Fibroblast of lung (primary cell): ENCODE measurements at regions not wholly inside any gene's neighbourhood (a gene's known extent, or its start where the extent isn't known, plus 50 kb on each side); places are given as distances from the start of the nearest gene placed in this dataset.

Experiments used
- DNase-seq, 2 donors: peaks; one replicate each; pipeline versions ENCODE4 v3.0.0 to v3.0.0-alpha.2; 2010; ENCODE audit warnings: low read depth in 2 of 2
- H2AFZ ChIP-seq: 2 replicates; pipeline ENCODE4 v1.5.1; 2012; ENCODE audit warnings: low read length, control low read depth, inconsistent platforms
- H3K27ac ChIP-seq: 2 replicates; pipeline ENCODE4 v1.5.1; 2011; ENCODE audit warnings: low read length, control low read depth; ENCODE audit not compliant: insufficient read depth
- H3K27me3 ChIP-seq: 2 replicates; pipeline ENCODE4 v1.5.1; 2011; ENCODE audit warnings: mild to moderate bottlenecking, low read length; ENCODE audit not compliant: control insufficient read depth, insufficient read depth
- H3K36me3 ChIP-seq: 2 replicates; pipeline ENCODE4 v1.5.1; 2011; ENCODE audit warnings: low read length; ENCODE audit not compliant: control insufficient read depth, insufficient read depth
- H3K4me1 ChIP-seq: 2 replicates; pipeline ENCODE4 v1.5.1; 2011; ENCODE audit warnings: low read length; ENCODE audit not compliant: control insufficient read depth, insufficient read depth; ENCODE audit errors: extremely low read depth
- H3K4me2 ChIP-seq: 2 replicates; pipeline ENCODE4 v1.5.1; 2011; ENCODE audit warnings: low read length, control low read depth; ENCODE audit not compliant: insufficient read depth; ENCODE audit errors: extremely low read depth
- H3K4me3 ChIP-seq, 4 experiments: fragments of 200-600 bp in 1 of 4; sonication (generic) in 1 of 4; replicated peaks in 1 of 4; 2 replicates each; pipeline ENCODE4 v1.5.1; 2011 to 2016; ENCODE audit warnings: low read length in 4 of 4, low read depth in 3 of 4, mild to moderate bottlenecking in 3 of 4, control low read depth in 2 of 4, inconsistent platforms in 1 of 4, mixed read lengths in 1 of 4; ENCODE audit not compliant: insufficient read depth in 1 of 4; ENCODE audit errors: control extremely low read depth in 1 of 4
- H3K79me2 ChIP-seq: 2 replicates; pipeline ENCODE4 v1.5.1; 2012; ENCODE audit warnings: mild to moderate bottlenecking, low read length, inconsistent platforms; ENCODE audit not compliant: control insufficient read depth, insufficient read depth
- H3K9ac ChIP-seq: 2 replicates; pipeline ENCODE4 v1.5.1; 2011; ENCODE audit warnings: mild to moderate bottlenecking, low read length, control low read depth; ENCODE audit not compliant: insufficient read depth
- H3K9me3 ChIP-seq: 2 replicates; pipeline ENCODE4 v1.5.1; 2012; ENCODE audit warnings: low read depth, low read length; ENCODE audit not compliant: control insufficient read depth, insufficient read depth
- H4K20me1 ChIP-seq: 2 replicates; pipeline ENCODE4 v1.5.1; 2011; ENCODE audit warnings: low read length; ENCODE audit not compliant: control insufficient read depth, insufficient read depth; ENCODE audit errors: extremely low read depth
- CTCF ChIP-seq, 2 donors: IDR thresholded peaks in 1 of 2; conservative IDR thresholded peaks in 1 of 2; 1 replicate in 1 of 2; 2 replicates in 1 of 2; pipeline ENCODE4 v1.5.1; 2011 to 2012; ENCODE audit warnings: low read length in 2 of 2, control low read depth in 1 of 2, inconsistent platforms in 1 of 2, low read depth in 1 of 2, mild to moderate bottlenecking in 1 of 2
- EZH2 ChIP-seq: IDR thresholded peaks from 2 replicates; pipeline ENCODE4 v1.5.1; 2012; ENCODE audit warnings: low read length, control low read depth, mild to moderate bottlenecking; ENCODE audit errors: missing control alignments

DNA sequence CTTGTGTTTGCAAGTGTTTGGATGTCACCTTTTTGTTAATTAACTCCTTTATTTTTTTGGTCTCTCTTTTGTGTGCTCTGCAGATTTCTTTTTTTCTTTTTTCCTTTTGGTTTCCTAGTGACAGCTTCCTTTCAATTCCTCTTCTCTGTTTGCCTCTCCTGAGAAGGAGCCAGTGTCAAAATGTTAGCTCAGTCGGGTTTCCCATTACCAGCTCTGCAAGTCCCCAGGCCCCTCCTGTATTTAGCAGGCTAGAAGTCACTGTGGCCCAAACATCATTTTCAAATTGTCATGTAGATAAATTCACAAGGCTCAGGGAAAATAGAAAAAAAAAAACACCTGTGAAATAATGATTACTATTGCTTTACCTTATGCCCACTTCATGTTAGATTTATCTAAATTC, 1621.6 kb downstream of the CDH8 start:
- Histone ChIP-seq H3K27me3 (no peaks in the 10 kb centered on the region), H3K4me2 (no peak overlapping the region), H3K9ac (no peak overlapping the region), H3K4me1 (no peaks in the 10 kb centered on the region), H4K20me1 (no peaks in the 10 kb centered on the region), H3K27ac (no peak overlapping the region), H3K79me2 (no peaks in the 10 kb centered on the region), H3K36me3 (no peaks in the 10 kb centered on the region), H3K9me3 (no peaks in the 10 kb centered on the region), H3K4me3 (no peak overlapping the region), H2AFZ (no peak overlapping the region)
- no peak for DNase-seq
- TF ChIP-seq EZH2 (no peak), CTCF (conservative IDR thresholded peaks at IDR 0.05 in 1 of 2, IDR thresholded peaks at IDR 0.05 in 1 of 2; ENCODE audit: low read depth in 1 of 2, low read length in 2 of 2) (no peak)

DNA sequence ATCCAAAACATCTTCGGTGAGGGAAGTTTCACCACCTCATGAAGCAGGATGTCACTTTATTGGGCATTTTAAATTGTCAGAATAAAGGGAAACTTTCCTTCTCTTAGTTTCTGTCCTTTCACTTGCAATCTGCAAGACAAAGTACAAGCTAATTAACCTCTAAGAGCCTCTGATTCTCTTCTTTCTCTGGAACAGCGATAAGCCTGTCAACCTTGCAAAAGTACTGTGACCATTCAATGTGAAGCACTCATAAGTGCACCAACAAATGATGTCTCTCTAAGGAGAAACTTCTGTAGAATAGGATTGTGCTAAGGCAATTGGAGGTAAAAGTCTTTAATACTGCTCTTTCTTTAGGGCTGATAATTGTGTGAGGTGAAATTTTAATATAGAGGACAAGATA, 1622.3 kb downstream of the CDH8 start:
- Histone ChIP-seq H3K4me3 (no peak overlapping the region), H3K9ac (no peak overlapping the region), H3K79me2 (no peaks in the 10 kb centered on the region), H3K4me2 (no peak overlapping the region), H3K36me3 (no peaks in the 10 kb centered on the region), H3K4me1 (no peaks in the 10 kb centered on the region), H3K27me3 (no peaks in the 10 kb centered on the region), H3K27ac (no peak overlapping the region), H4K20me1 (no peaks in the 10 kb centered on the region), H2AFZ (no peak overlapping the region), H3K9me3 (no peaks in the 10 kb centered on the region)
- no peak for TF ChIP-seq EZH2
- no peak for TF ChIP-seq CTCF (conservative IDR thresholded peaks at IDR 0.05 in 1 of 2, IDR thresholded peaks at IDR 0.05 in 1 of 2; ENCODE audit: low read depth in 1 of 2, low read length in 2 of 2)
- DNase-seq = no peak

DNA sequence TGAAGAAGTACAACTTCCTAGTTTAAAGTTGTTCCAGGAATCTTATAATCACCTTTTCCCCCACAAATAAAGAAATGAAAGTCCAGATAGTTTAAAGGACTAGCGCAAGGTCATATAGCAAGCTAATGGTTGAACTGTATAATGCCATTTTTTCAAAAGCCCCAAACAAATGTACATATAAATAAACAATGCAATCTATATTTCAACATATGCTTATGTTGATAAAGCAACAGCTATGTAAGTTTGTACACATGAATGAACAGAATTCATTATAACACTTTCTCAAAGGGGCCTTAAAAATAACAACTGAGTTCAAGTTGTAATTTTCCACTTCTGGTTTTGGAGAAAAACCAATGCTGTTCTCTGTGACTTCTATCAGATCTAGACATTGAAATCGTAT, 1628.6 kb downstream of the CDH8 start:
- Histone ChIP-seq H3K27me3 (no peaks in the 10 kb centered on the region), H3K79me2 (no peaks in the 10 kb centered on the region), H3K36me3 (no peaks in the 10 kb centered on the region), H3K27ac (no peak overlapping the region), H3K9ac (no peak overlapping the region), H3K4me3 (no peak overlapping the region), H3K4me2 (no peak overlapping the region), H2AFZ (no peak overlapping the region), H3K4me1 (no peaks in the 10 kb centered on the region), H4K20me1 (no peaks in the 10 kb centered on the region), H3K9me3 (no peaks in the 10 kb centered on the region)
- TF ChIP-seq EZH2 = no peak
- no peak for TF ChIP-seq CTCF (conservative IDR thresholded peaks at IDR 0.05 in 1 of 2, IDR thresholded peaks at IDR 0.05 in 1 of 2; ENCODE audit: low read depth in 1 of 2, low read length in 2 of 2)
- no peak for DNase-seq
